MCF 10A (cell line): ENCODE measurements at regions not wholly inside any gene's neighbourhood (a gene's known extent, or its start where the extent isn't known, plus 50 kb on each side); places are given as distances from the start of the nearest gene placed in this dataset.

Source experiments
- BruUV-seq: library from RNA; stranded (reverse); fragments of 400-500 nt; replicated peaks from 2 replicates; lab custom pipeline; 2021; lab: Mats Ljungman, UMichigan
- CTCF ChIA-PET: fragments of 300-600 bp; sonication (Branson Sonifier 250); formaldehyde crosslinking; extraction: SDS; loops from one replicate; lab custom pipeline; 2021; ENCODE audit warnings: antibody characterized with exemption, inconsistent platforms; lab: Yijun Ruan, JAX
- POLR2A ChIA-PET: fragments of 300-600, 350-650 bp; sonication (Branson Sonifier 250); formaldehyde crosslinking; extraction: SDS; loops from one replicate; lab custom pipeline; 2020; ENCODE audit warnings: antibody characterized with exemption, inconsistent platforms; lab: Yijun Ruan, JAX
- DNase-seq: peaks from one replicate; pipeline ENCODE4 v3.0.0-alpha.2; 2018; ENCODE audit not compliant: unreplicated experiment
- H3K27ac Mint-ChIP-seq: one replicate; pipeline ENCODE4 v1.8.0; 2022; ENCODE audit warnings: mild to moderate bottlenecking, low read depth, mixed read lengths; ENCODE audit not compliant: unreplicated experiment
- H3K27me3 Mint-ChIP-seq: one replicate; pipeline ENCODE4 v1.8.0; 2022; ENCODE audit warnings: mixed read lengths; ENCODE audit not compliant: insufficient read depth, unreplicated experiment
- H3K36me3 Mint-ChIP-seq: one replicate; pipeline ENCODE4 v1.8.0; 2022; ENCODE audit warnings: mild to moderate bottlenecking, moderate library complexity, mixed read lengths; ENCODE audit not compliant: insufficient read depth, unreplicated experiment
- H3K4me1 Mint-ChIP-seq: one replicate; pipeline ENCODE4 v1.8.0; 2022; ENCODE audit warnings: mixed read lengths; ENCODE audit not compliant: insufficient read depth, unreplicated experiment
- H3K4me3 Mint-ChIP-seq: one replicate; pipeline ENCODE4 v1.8.0; 2022; ENCODE audit warnings: mild to moderate bottlenecking, moderate library complexity, mixed read lengths; ENCODE audit not compliant: unreplicated experiment
- H3K9me3 Mint-ChIP-seq: one replicate; pipeline ENCODE4 v1.8.0; 2022; ENCODE audit warnings: mixed read lengths; ENCODE audit not compliant: unreplicated experiment
- intact Hi-C: fragments of 100-400 bp; cut with micrococcal nuclease; formaldehyde crosslinking; loops from 2 replicates; pipeline ENCODE4 v1.14.1; 2022
- TF ChIP-seq, protein P1 (sequence below): fragments of 200-600 bp; IDR thresholded peaks from one replicate; pipeline ENCODE4 v1.8.0; 2022; ENCODE audit warnings: antibody characterized with exemption, mild to moderate bottlenecking; ENCODE audit not compliant: unreplicated experiment

- intact Hi-C loops: loop anchor here (1.0 kb wide), 1 partner anchor 45 kb away; no protein-coding TSS in a partner anchor
- Mint-ChIP-seq H3K27ac (no peak overlapping the region), H3K27me3 (no peaks in the 10 kb centered on the region), H3K36me3 (no peaks in the 10 kb centered on the region), H3K4me1 (peaks cover 8% of the 10 kb centered on the region), H3K4me3 (no peak overlapping the region), H3K9me3 (no peaks in the 10 kb centered on the region)
- DNase-seq: peak; percentile 34
- POLR2A ChIA-PET: no interaction called here
- no TSS peak for BruUV-seq
- CTCF ChIA-PET: interaction anchor here (0.7 kb wide), 1 partner anchor 930 kb away, joined by 3 read pairs; no protein-coding TSS in a partner anchor
- TF ChIP-seq, protein P1, sequence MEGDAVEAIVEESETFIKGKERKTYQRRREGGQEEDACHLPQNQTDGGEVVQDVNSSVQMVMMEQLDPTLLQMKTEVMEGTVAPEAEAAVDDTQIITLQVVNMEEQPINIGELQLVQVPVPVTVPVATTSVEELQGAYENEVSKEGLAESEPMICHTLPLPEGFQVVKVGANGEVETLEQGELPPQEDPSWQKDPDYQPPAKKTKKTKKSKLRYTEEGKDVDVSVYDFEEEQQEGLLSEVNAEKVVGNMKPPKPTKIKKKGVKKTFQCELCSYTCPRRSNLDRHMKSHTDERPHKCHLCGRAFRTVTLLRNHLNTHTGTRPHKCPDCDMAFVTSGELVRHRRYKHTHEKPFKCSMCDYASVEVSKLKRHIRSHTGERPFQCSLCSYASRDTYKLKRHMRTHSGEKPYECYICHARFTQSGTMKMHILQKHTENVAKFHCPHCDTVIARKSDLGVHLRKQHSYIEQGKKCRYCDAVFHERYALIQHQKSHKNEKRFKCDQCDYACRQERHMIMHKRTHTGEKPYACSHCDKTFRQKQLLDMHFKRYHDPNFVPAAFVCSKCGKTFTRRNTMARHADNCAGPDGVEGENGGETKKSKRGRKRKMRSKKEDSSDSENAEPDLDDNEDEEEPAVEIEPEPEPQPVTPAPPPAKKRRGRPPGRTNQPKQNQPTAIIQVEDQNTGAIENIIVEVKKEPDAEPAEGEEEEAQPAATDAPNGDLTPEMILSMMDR: no peak
Observed at GRCh38 chr1:118627435-118627834, 360.7 kb downstream of the TBX15 start.

- ChIA-PET CTCF (no interaction called here), POLR2A (no interaction called here)
- TF ChIP-seq, protein P1: no peak
- H3K4me1 Mint-ChIP-seq: no peaks in the 10 kb centered on the region
- no peak overlapping the region for H3K4me3 Mint-ChIP-seq
- no peak for DNase-seq
- H3K36me3 Mint-ChIP-seq: no peaks in the 10 kb centered on the region
- intact Hi-C loops: no loop called here
- BruUV-seq: no TSS peak
- no peaks in the 10 kb centered on the region for H3K27me3 Mint-ChIP-seq
- no peaks in the 10 kb centered on the region for H3K9me3 Mint-ChIP-seq
- no peak overlapping the region for H3K27ac Mint-ChIP-seq
Observed at GRCh38 chr1:118621839-118622238, 366.3 kb downstream of the TBX15 start.

GRCh38 chr1:118618618-118619340 is 369.4 kb downstream of the TBX15 start:
- POLR2A ChIA-PET: no interaction called here
- H3K36me3 Mint-ChIP-seq: no peaks in the 10 kb centered on the region
- TF ChIP-seq, protein P1: no peak

GRCh38 chr1:118617916-118618315 is 370.2 kb downstream of the TBX15 start:
- CTCF ChIA-PET: interaction anchor here (1.0 kb wide), 1 partner anchor 19 kb away, joined by 3 read pairs; no protein-coding TSS in a partner anchor
- no peak for DNase-seq
- no peaks in the 10 kb centered on the region for H3K36me3 Mint-ChIP-seq
- POLR2A ChIA-PET: no interaction called here
- TF ChIP-seq, protein P1: no peak
- H3K9me3 Mint-ChIP-seq: peaks cover 5% of the 10 kb centered on the region
- H3K27me3 Mint-ChIP-seq: no peaks in the 10 kb centered on the region
- no peak overlapping the region for H3K4me3 Mint-ChIP-seq
- no peak overlapping the region for H3K27ac Mint-ChIP-seq
- BruUV-seq: no TSS peak
- intact Hi-C loops: no loop called here
- H3K4me1 Mint-ChIP-seq: no peaks in the 10 kb centered on the region

More at GRCh38 chr1:118618618-118619340, 369.4 kb downstream of the TBX15 start:
- intact Hi-C loops: no loop called here
- BruUV-seq: no TSS peak
- Mint-ChIP-seq H3K4me3 (no peak overlapping the region), H3K27me3 (no peaks in the 10 kb centered on the region), H3K4me1 (no peaks in the 10 kb centered on the region), H3K27ac (no peak overlapping the region), H3K9me3 (peaks cover 5% of the 10 kb centered on the region)
- peak; percentile 6 for DNase-seq
- CTCF ChIA-PET: interaction anchor here (1.0 kb wide), 1 partner anchor 18 kb away, joined by 3 read pairs; no protein-coding TSS in a partner anchor
